ENCODE measurements at regions not wholly inside any gene's neighbourhood (a gene's known extent, or its start where the extent isn't known, plus 50 kb on each side); places are given as distances from the start of the nearest gene placed in this dataset.
"Not testable (repeated sequence)": the region's sequence is repeated elsewhere in the genome, so short reads cannot be mapped to it uniquely, and the experiment has no call there.

DNA sequence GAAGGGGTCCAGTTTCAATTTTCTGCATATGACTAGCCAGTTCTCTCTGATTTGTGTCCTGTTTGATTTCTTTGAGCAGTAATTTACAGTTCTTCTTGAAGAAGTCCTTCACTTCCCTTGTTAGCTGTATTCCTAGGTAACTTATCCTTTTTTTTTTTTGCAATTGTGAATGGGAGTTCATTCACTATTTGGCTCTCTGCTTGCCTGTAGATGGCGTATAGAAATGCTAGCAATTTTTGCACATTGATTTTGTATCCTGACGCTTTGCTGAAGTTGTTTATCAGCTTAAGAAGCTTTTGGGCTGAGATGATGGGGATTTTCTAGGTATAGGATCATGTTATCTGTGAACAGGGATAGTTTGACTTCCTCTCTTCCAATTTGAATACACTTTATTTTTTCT lies 77.6 kb upstream of the NID2 start:
- FAIRE-seq (no peak), DNase-seq (ENCODE audit: insufficient read length, low spot score) (no peak)
- TF ChIP-seq POLR2A (IDR thresholded peaks at IDR 0.05; ENCODE audit: low read depth, low read length): no peak

DNA sequence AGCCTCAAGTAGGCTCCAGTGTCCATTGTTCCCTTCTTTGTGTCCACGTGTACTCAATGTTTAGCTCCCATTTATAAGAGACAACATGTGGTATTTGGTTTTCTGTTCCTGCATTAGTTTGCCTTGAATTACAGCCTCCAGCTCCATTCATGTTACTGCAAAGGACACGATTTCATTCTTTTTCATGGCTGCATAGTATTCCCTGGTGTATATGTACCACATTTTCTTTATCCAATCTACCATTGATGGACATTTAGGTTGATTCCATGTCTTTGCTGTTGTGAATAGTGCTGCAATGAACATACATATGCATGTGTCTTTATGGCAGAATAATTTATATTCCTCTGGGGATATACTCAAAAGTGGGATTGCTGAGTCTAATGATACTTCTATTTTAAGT lies 75.2 kb upstream of the NID2 start:
- not testable (repeated sequence) for FAIRE-seq; DNase-seq (ENCODE audit: insufficient read length, low spot score)

DNA sequence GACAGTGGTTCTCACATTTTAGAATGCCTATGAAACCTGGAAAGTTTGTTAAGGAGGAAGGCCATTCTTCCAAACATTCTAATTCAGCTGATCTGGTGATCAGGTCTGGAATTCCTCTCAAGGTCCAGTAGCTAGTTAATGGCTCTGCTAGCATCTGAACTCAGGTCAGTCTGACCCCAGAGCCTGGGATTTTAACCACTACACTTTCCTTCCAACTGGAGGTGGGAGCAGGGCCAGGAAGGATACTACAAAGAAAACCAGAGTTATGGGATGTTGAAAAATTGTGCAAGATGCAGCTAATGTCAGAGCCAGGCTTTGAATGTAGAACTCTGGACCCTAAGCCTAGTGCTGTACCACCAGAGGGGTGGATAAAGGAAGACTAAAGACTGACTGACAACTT lies 73.6 kb upstream of the NID2 start:
- FAIRE-seq (no peak), DNase-seq (ENCODE audit: insufficient read length, low spot score) (no peak)
- TF ChIP-seq POLR2A (IDR thresholded peaks at IDR 0.05; ENCODE audit: low read depth, low read length): no peak

GRCh38 chr14:52131640-52132320 lies 62.9 kb upstream of the NID2 start:
- DNase-seq (ENCODE audit: insufficient read length, low spot score): peak; percentile 50
- FAIRE-seq: peak; percentile 87
- no peak for TF ChIP-seq POLR2A (IDR thresholded peaks at IDR 0.05; ENCODE audit: low read depth, low read length)

GRCh38 chr14:52129721-52130120 lies 60.9 kb upstream of the NID2 start:
- no peak for DNase-seq (ENCODE audit: insufficient read length, low spot score)
- TF ChIP-seq POLR2A (IDR thresholded peaks at IDR 0.05; ENCODE audit: low read depth, low read length): no peak
- FAIRE-seq: no peak

DNA sequence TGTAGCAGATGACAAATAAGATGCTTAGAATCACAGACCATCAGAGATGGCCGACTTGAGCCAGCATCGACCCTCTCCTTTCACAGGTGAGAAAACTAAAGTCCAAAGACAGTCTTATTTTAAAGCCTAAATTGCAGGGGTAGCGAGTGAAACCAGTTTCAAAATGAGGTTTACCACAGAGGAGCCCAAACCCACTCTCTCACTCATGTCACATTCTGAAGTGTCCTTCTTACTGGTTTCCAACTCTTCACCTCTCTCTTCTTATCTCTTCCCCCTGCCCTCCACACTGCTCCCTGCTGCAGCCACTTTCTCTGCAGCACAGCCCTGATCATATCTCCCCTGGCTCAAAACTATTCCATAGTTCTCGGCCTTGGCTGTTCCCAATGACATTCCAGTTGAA lies 57.0 kb upstream of the NID2 start:
- TF ChIP-seq POLR2A (IDR thresholded peaks at IDR 0.05; ENCODE audit: low read depth, low read length): no peak
- DNase-seq (ENCODE audit: insufficient read length, low spot score) (no peak), FAIRE-seq (no peak)

GRCh38 chr14:52124791-52125684 lies 56.2 kb upstream of the NID2 start:
- DNase-seq (ENCODE audit: insufficient read length, low spot score) (no peak), FAIRE-seq (no peak)
- no peak for TF ChIP-seq POLR2A (IDR thresholded peaks at IDR 0.05; ENCODE audit: low read depth, low read length)

GRCh38 chr14:52122163-52122562 lies 53.3 kb upstream of the NID2 start:
- not testable (repeated sequence) for FAIRE-seq; DNase-seq (ENCODE audit: insufficient read length, low spot score)

DNA sequence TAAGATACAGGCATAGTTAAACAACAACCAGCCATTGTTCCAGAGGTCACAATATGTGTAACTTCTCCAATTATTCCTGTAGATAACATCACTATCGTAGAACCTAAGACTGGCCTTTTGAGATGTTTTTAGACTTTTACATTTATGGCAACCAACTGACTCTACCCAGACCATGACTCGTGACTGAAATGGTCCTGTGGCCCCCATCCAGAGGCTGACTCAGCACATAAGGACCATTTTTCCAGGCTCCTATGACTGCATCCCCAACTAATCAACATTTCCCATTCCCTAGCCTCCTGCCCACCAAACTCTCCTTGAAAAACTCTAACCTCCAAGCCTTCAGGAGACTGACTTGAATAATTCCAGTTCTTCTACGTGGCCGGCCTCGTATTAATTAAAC lies 52.6 kb upstream of the NID2 start:
- DNase-seq (ENCODE audit: insufficient read length, low spot score) (no peak), FAIRE-seq (no peak)
- TF ChIP-seq POLR2A (IDR thresholded peaks at IDR 0.05; ENCODE audit: low read depth, low read length): no peak

DNA sequence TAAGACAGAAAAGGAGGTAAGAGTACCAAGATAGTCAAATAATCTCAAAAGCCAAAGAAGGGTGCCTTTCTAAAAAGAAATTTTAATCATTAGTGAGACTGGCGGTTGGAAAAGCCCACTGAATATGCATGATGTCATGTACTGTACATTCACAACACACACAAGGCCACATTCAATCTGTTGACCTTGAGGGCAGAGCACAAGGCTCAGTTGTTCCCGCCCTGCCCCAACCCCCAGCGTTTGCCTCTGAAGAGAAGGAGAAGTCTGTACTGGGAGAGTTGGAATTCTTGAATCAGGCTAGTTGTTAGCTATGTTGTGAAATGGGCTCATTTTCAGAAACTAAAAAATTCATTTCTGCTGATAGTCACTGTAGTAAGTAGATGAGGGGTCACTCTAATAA lies 50.2 kb upstream of the NID2 start:
- no peak for FAIRE-seq

More for the DNA sequence above, 50.2 kb upstream of the NID2 start:
- TF ChIP-seq POLR2A (IDR thresholded peaks at IDR 0.05; ENCODE audit: low read depth, low read length): no peak
- DNase-seq (ENCODE audit: insufficient read length, low spot score): no peak

Measured in H54 (cell line).